ENCODE measurements at regions not wholly inside any gene's neighbourhood (a gene's known extent, or its start where the extent isn't known, plus 50 kb on each side); places are given as distances from the start of the nearest gene placed in this dataset.

- TF ChIP-seq CTCF (IDR thresholded peaks at IDR 0.05) (no peak), POLR2A (IDR thresholded peaks at IDR 0.05) (no peak), POLR2AphosphoS5 (IDR thresholded peaks at IDR 0.05) (no peak)
These were observed 70.1 kb upstream of the SLCO3A1 start for GRCh38 chr15:91783451-91783850.
